MM.1S (cell line): ENCODE measurements at regions not wholly inside any gene's neighbourhood (a gene's known extent, or its start where the extent isn't known, plus 50 kb on each side); places are given as distances from the start of the nearest gene placed in this dataset.

Source experiments
- DNase-seq: peaks from one replicate; pipeline ENCODE4 v3.0.0-alpha.2; 2015
- H2AFZ ChIP-seq: fragments of 300-600 bp; sonication (generic); 2 replicates; pipeline ENCODE4 v1.6.0; 2016; ENCODE audit warnings: antibody characterized with exemption, low read length
- H3F3A ChIP-seq: fragments of 300-600 bp; sonication (generic); 2 replicates; pipeline ENCODE4 v1.6.1; 2016; ENCODE audit warnings: mild to moderate bottlenecking, antibody characterized with exemption, low read length, moderate library complexity, mixed read lengths; ENCODE audit not compliant: insufficient read depth
- H3K27ac ChIP-seq: fragments of 300-600 bp; sonication (generic); 2 replicates; pipeline ENCODE4 v1.5.1; 2016; ENCODE audit warnings: mild to moderate bottlenecking, low read length
- H3K27me3 ChIP-seq: fragments of 300-600 bp; sonication (generic); replicated peaks from 2 replicates; pipeline ENCODE4 v1.6.0; 2016; ENCODE audit warnings: low read length; ENCODE audit not compliant: insufficient read depth
- H3K36me3 ChIP-seq: fragments of 300-600 bp; sonication (generic); replicated peaks from 2 replicates; pipeline ENCODE4 v1.6.1; 2016; ENCODE audit warnings: mild to moderate bottlenecking, low read length, mixed read lengths; ENCODE audit not compliant: insufficient read depth
- H3K4me1 ChIP-seq: fragments of 300-600 bp; sonication (generic); 2 replicates; pipeline ENCODE4 v1.6.1; 2016; ENCODE audit warnings: low read length, mixed read lengths
- H3K4me2 ChIP-seq: fragments of 300-600 bp; sonication (generic); 2 replicates; pipeline ENCODE4 v1.6.0; 2016; ENCODE audit warnings: low read depth, low read length
- H3K4me3 ChIP-seq: fragments of 300-600 bp; sonication (generic); 2 replicates; pipeline ENCODE4 v1.5.1; 2016; ENCODE audit warnings: low read length, mixed read lengths
- H3K79me2 ChIP-seq: fragments of 300-600 bp; sonication (generic); 2 replicates; pipeline ENCODE4 v1.6.1; 2016; ENCODE audit warnings: mixed run types, low read length, mixed read lengths
- H3K9ac ChIP-seq: fragments of 300-600 bp; sonication (generic); 2 replicates; pipeline ENCODE4 v1.6.1; 2016; ENCODE audit warnings: low read length, mixed read lengths
- H3K9me2 ChIP-seq: fragments of 300-600 bp; sonication (generic); replicated peaks from 2 replicates; pipeline ENCODE4 v1.6.1; 2016; ENCODE audit warnings: mild to moderate bottlenecking, low read length, mixed read lengths; ENCODE audit not compliant: insufficient read depth
- H3K9me3 ChIP-seq: fragments of 300-600 bp; sonication (generic); replicated peaks from 2 replicates; pipeline ENCODE4 v1.6.1; 2016; ENCODE audit warnings: mild to moderate bottlenecking, low read length, mixed read lengths; ENCODE audit not compliant: insufficient read depth
- H4K20me1 ChIP-seq: fragments of 300-600 bp; sonication (generic); 2 replicates; pipeline ENCODE4 v1.6.1; 2016; ENCODE audit warnings: mild to moderate bottlenecking, low read length, moderate library complexity, mixed read lengths; ENCODE audit not compliant: insufficient read depth
- EZH2 ChIP-seq: fragments of 300-600 bp; sonication (generic); optimal IDR thresholded peaks from 2 replicates; pipeline ENCODE3; 2017; ENCODE audit warnings: low read depth, mild to moderate bottlenecking, antibody characterized with exemption, low read length, mixed read lengths
- EZH2phosphoT487 ChIP-seq: fragments of 300-600 bp; sonication (generic); IDR thresholded peaks from 2 replicates; pipeline ENCODE4 v1.6.1; 2018; ENCODE audit warnings: antibody characterized with exemption, low read length
- TF ChIP-seq, protein P1 (sequence below): fragments of 300-600 bp; sonication (generic); IDR thresholded peaks from 2 replicates; pipeline ENCODE4 v1.5.1; 2016; ENCODE audit warnings: antibody characterized with exemption, low read length, mixed read lengths

DNA sequence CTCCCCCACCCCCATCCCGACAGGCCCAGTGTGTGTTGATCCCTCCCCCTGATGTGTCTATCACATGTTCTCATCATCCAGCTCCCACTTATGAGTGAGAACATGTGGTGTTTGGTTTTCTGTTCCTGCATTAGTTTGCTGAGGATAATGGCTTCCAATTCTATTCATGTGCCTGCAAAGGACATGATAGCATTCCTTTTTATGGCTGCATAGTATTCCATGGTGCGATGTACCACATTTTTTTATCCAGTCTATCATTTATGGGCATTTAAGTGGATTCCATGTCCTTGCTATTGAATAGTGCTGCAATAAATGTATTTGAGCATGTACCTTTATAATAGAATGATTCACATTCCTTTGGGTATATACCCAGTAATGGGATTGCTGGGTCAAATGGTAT lies 66.6 kb upstream of the NXT1 start:
- TF ChIP-seq, protein P1, sequence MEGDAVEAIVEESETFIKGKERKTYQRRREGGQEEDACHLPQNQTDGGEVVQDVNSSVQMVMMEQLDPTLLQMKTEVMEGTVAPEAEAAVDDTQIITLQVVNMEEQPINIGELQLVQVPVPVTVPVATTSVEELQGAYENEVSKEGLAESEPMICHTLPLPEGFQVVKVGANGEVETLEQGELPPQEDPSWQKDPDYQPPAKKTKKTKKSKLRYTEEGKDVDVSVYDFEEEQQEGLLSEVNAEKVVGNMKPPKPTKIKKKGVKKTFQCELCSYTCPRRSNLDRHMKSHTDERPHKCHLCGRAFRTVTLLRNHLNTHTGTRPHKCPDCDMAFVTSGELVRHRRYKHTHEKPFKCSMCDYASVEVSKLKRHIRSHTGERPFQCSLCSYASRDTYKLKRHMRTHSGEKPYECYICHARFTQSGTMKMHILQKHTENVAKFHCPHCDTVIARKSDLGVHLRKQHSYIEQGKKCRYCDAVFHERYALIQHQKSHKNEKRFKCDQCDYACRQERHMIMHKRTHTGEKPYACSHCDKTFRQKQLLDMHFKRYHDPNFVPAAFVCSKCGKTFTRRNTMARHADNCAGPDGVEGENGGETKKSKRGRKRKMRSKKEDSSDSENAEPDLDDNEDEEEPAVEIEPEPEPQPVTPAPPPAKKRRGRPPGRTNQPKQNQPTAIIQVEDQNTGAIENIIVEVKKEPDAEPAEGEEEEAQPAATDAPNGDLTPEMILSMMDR, result no peak
- no peak for TF ChIP-seq EZH2phosphoT487
- no peak for TF ChIP-seq EZH2
- H3K4me1 ChIP-seq, result no peaks in the 10 kb centered on the region
- no peaks in the 10 kb centered on the region for H3K27me3 ChIP-seq
- no peaks in the 10 kb centered on the region for H3K9me2 ChIP-seq
- H4K20me1 ChIP-seq, result no peaks in the 10 kb centered on the region
- H3K9ac ChIP-seq, result no peak overlapping the region
- H3F3A ChIP-seq, result no peaks in the 10 kb centered on the region
- DNase-seq, result no peak
- H3K9me3 ChIP-seq, result no peaks in the 10 kb centered on the region
- no peak overlapping the region for H3K27ac ChIP-seq
- no peak overlapping the region for H2AFZ ChIP-seq
- no peak overlapping the region for H3K4me3 ChIP-seq
- no peaks in the 10 kb centered on the region for H3K36me3 ChIP-seq
- no peaks in the 10 kb centered on the region for H3K79me2 ChIP-seq
- H3K4me2 ChIP-seq, result no peak overlapping the region

DNA sequence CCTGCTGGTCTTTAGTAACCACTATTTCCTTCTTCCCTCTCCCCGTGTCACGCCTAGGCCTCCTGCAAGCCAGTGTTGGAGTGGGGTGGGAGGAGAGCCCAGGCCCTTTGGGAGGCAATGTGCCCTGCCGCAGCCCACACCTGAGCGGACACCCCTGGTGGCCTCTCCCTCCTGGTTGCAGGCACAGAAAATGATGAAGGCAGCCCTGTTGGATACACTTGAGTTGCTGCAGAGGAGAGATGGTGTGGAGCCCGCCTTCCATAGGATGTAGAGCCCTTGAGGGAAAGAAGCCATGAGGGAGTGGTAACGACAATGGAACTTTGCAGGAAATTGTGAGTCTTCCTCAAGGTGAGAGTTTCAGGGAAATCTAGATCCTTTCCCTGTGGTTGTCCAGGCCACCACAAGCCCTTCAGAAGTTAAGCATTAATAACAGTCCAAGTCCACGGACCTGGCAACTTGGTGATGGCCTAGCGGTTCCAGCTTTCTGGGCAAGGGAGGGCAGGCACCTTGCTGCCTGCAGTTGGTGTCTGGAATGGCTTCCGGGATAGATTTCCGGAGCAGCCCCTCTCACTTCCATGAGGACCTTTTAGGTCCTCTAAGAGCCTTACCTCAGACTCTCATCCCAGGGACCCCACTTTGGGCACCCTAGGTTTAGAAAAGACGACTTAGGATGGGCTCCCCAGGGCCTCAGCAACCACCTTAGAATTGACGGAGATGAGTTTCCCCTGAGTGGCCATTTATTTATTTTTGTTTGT lies 67.3 kb upstream of the NXT1 start:
- TF ChIP-seq, protein P1, result no peak
- no peaks in the 10 kb centered on the region for H4K20me1 ChIP-seq
- H3K9me2 ChIP-seq, result no peaks in the 10 kb centered on the region
- H3K4me1 ChIP-seq, result no peaks in the 10 kb centered on the region
- no peak overlapping the region for H2AFZ ChIP-seq
- no peaks in the 10 kb centered on the region for H3K9me3 ChIP-seq
- H3K27me3 ChIP-seq, result no peaks in the 10 kb centered on the region
- H3K79me2 ChIP-seq, result no peaks in the 10 kb centered on the region
- no peak overlapping the region for H3K27ac ChIP-seq
- H3F3A ChIP-seq, result no peaks in the 10 kb centered on the region
- DNase-seq, result no peak
- no peaks in the 10 kb centered on the region for H3K36me3 ChIP-seq
- H3K4me2 ChIP-seq, result no peak overlapping the region
- no peak overlapping the region for H3K4me3 ChIP-seq
- H3K9ac ChIP-seq, result no peak overlapping the region

DNA sequence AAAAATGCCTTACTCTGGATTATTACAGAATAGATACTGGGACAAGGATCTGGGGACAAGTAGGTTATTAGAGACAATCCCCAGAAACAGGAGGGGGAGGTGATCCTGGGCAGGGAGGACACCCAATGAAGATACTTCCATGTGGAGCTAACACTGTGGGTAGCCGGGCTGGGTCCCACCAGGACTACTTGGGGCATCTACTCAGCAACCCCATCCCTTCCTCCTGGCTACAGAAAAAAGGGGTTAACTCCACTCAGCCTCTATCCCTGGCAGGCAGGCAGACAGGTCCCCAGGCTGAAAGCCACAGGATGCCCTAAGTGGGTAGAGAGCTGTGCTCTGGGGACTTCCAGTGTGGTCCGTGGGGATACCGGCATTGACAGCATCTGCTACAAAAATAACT lies 68.0 kb upstream of the NXT1 start:
- no peak overlapping the region for H3K27ac ChIP-seq
- H3K9me3 ChIP-seq, result no peaks in the 10 kb centered on the region
- H3K9me2 ChIP-seq, result no peaks in the 10 kb centered on the region
- no peak overlapping the region for H2AFZ ChIP-seq
- DNase-seq, result no peak
- no peak overlapping the region for H3K9ac ChIP-seq
- TF ChIP-seq EZH2, result no peak
- H3K79me2 ChIP-seq, result no peaks in the 10 kb centered on the region
- no peaks in the 10 kb centered on the region for H3K4me1 ChIP-seq
- no peak overlapping the region for H3K4me3 ChIP-seq
- no peaks in the 10 kb centered on the region for H3K36me3 ChIP-seq
- no peaks in the 10 kb centered on the region for H3K27me3 ChIP-seq
- no peak overlapping the region for H3K4me2 ChIP-seq
- H4K20me1 ChIP-seq, result no peaks in the 10 kb centered on the region
- H3F3A ChIP-seq, result no peaks in the 10 kb centered on the region

DNA sequence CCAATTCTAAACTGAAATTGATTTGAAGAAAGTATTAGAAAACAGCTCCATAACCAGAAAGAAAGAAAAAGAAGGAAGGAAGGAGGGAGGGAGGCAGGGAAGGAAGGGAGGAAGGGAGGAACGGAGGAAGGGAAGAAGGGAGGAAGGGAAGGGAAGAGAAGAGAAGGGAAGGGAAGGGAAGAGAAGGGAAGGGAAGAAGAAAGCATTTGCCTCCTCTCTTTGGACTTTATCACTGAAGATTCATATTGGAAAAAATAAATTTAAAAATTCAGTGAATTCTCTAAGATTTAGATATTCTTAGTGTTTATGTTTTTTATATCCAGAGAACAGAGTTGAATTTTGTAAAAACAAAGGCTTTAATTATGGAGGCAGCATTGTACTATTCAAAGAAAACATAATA lies 68.5 kb upstream of the NXT1 start:
- Histone ChIP-seq H3F3A (no peaks in the 10 kb centered on the region), H3K9me3 (no peaks in the 10 kb centered on the region), H3K4me1 (no peaks in the 10 kb centered on the region), H4K20me1 (no peaks in the 10 kb centered on the region), H3K27me3 (no peaks in the 10 kb centered on the region), H3K9ac (no peak overlapping the region), H3K27ac (no peak overlapping the region), H3K4me2 (no peak overlapping the region), H3K36me3 (no peaks in the 10 kb centered on the region), H3K9me2 (no peaks in the 10 kb centered on the region), H2AFZ (no peak overlapping the region), H3K4me3 (no peak overlapping the region), H3K79me2 (no peaks in the 10 kb centered on the region)
- TF ChIP-seq EZH2 (no peak), EZH2phosphoT487 (no peak)
- TF ChIP-seq, protein P1, result no peak
- no peak for DNase-seq
